GM23338 (cell line): ENCODE measurements at regions not wholly inside any gene's neighbourhood (a gene's known extent, or its start where the extent isn't known, plus 50 kb on each side); places are given as distances from the start of the nearest gene placed in this dataset.

Experiments
- ATAC-seq: fragments of 200-7000 bp; cut with Tn5 transposase; 3 replicates; pipeline ENCODE4 v1.9.1; 2020
- DNase-seq: peaks from one replicate; pipeline ENCODE4 v3.0.0-alpha.2; 2015; ENCODE audit warnings: low spot score
- H2AFZ ChIP-seq: fragments of 200-600 bp; sonication (generic); 2 replicates; pipeline ENCODE4 v1.8.0; 2016; ENCODE audit warnings: antibody characterized with exemption, mild to moderate bottlenecking, moderate library complexity
- H3F3A ChIP-seq: fragments of 200-600 bp; sonication (generic); replicated peaks from 2 replicates; pipeline ENCODE4 v1.8.0; 2017; ENCODE audit warnings: antibody characterized with exemption, mixed run types, low read depth
- H3K27ac ChIP-seq: fragments of 200-600 bp; sonication (generic); 2 replicates; pipeline ENCODE4 v1.6.1; 2016; ENCODE audit warnings: low read depth
- H3K27me3 ChIP-seq: fragments of 200-600 bp; sonication (generic); 2 replicates; pipeline ENCODE4 v1.8.0; 2016; ENCODE audit warnings: mild to moderate bottlenecking, mixed run types, moderate library complexity; ENCODE audit not compliant: insufficient read depth
- H3K36me3 ChIP-seq: fragments of 200-600 bp; sonication (generic); 2 replicates; pipeline ENCODE4 v1.8.0; 2016; ENCODE audit warnings: mild to moderate bottlenecking; ENCODE audit not compliant: insufficient read depth
- H3K4me1 ChIP-seq: fragments of 200-600 bp; sonication (generic); 2 replicates; pipeline ENCODE4 v1.8.0; 2016; ENCODE audit warnings: mild to moderate bottlenecking, moderate library complexity; ENCODE audit not compliant: insufficient read depth
- H3K4me2 ChIP-seq: fragments of 200-600 bp; sonication (generic); 2 replicates; pipeline ENCODE4 v1.7.1; 2017; ENCODE audit warnings: mixed run types
- H3K4me3 ChIP-seq: fragments of 200-600 bp; sonication (generic); 2 replicates; pipeline ENCODE4 v1.6.1; 2016; ENCODE audit warnings: mixed run types
- H3K79me2 ChIP-seq: fragments of 200-600 bp; sonication (generic); replicated peaks from 2 replicates; pipeline ENCODE4 v1.8.0; 2017; ENCODE audit warnings: mild to moderate bottlenecking; ENCODE audit not compliant: insufficient read depth
- H3K9me2 ChIP-seq: fragments of 200-600 bp; sonication (generic); 2 replicates; pipeline ENCODE4 v1.8.0; 2017; ENCODE audit not compliant: insufficient read depth
- H4K20me1 ChIP-seq: fragments of 200-600 bp; sonication (generic); replicated peaks from 2 replicates; pipeline ENCODE4 v1.8.0; 2017; ENCODE audit warnings: mild to moderate bottlenecking; ENCODE audit not compliant: insufficient read depth
- H3K27ac Mint-ChIP-seq: 2 replicates; pipeline ENCODE4 v1.8.0; 2020; ENCODE audit warnings: inconsistent platforms, mild to moderate bottlenecking, moderate library complexity, mixed read lengths
- H3K27me3 Mint-ChIP-seq: 3 replicates; pipeline ENCODE4 v1.8.0; 2022; ENCODE audit warnings: low read depth, mild to moderate bottlenecking, moderate library complexity, mixed read lengths, inconsistent platforms; ENCODE audit not compliant: insufficient read depth, poor library complexity
- H3K36me3 Mint-ChIP-seq: 3 replicates; pipeline ENCODE4 v1.8.0; 2021; ENCODE audit warnings: low read depth, mild to moderate bottlenecking, inconsistent platforms, moderate library complexity, mixed read lengths
- H3K4me1 Mint-ChIP-seq: 3 replicates; pipeline ENCODE4 v1.8.0; 2020; ENCODE audit warnings: mild to moderate bottlenecking, inconsistent platforms, mixed read lengths
- H3K4me3 Mint-ChIP-seq: 3 replicates; pipeline ENCODE4 v1.8.0; 2021; ENCODE audit warnings: moderate library complexity, mild to moderate bottlenecking, inconsistent platforms, mixed read lengths
- H3K9me3 Mint-ChIP-seq: 3 replicates; pipeline ENCODE4 v1.8.0; 2020; ENCODE audit warnings: moderate library complexity, mild to moderate bottlenecking, inconsistent platforms, mixed read lengths
- CREB1 ChIP-seq: fragments of 250-450 bp; sonication (Bioruptor Pico); IDR thresholded peaks from 2 replicates; pipeline ENCODE4 v1.5.0; 2020; ENCODE audit warnings: low read depth, mild to moderate bottlenecking, moderate library complexity
- CTCF ChIP-seq, 2 experiments: fragments of 200-600 bp in 1 of 2; sonication (generic) in 1 of 2; conservative IDR thresholded peaks; 2 replicates each; pipeline versions ENCODE4 v1.5.1 to v1.6.1; 2016 to 2017; ENCODE audit warnings: antibody characterized with exemption in 2 of 2, low read depth in 2 of 2, mild to moderate bottlenecking in 2 of 2, moderate library complexity in 1 of 2
- ETS1 ChIP-seq: IDR thresholded peaks from 2 replicates; pipeline ENCODE4 v1.6.1; 2016; ENCODE audit warnings: antibody characterized with exemption
- EZH2 ChIP-seq: fragments of 200-600 bp; sonication (generic); IDR thresholded peaks from one replicate; pipeline ENCODE4 v1.8.0; 2017; ENCODE audit warnings: antibody characterized with exemption, mild to moderate bottlenecking, low read depth; ENCODE audit not compliant: unreplicated experiment
- EZH2phosphoT487 ChIP-seq: fragments of 200-600 bp; sonication (generic); IDR thresholded peaks from one replicate; pipeline ENCODE4 v1.8.1; 2018; ENCODE audit warnings: antibody characterized with exemption; ENCODE audit not compliant: unreplicated experiment
- JUNB ChIP-seq: IDR thresholded peaks from one replicate; pipeline ENCODE4 v1.6.1; 2016; ENCODE audit warnings: antibody characterized with exemption; ENCODE audit not compliant: unreplicated experiment
- NANOG ChIP-seq: IDR thresholded peaks from 2 replicates; pipeline ENCODE4 v1.6.1; 2016; ENCODE audit warnings: antibody characterized with exemption, borderline replicate concordance
- POLR2AphosphoS5 ChIP-seq: IDR thresholded peaks from 2 replicates; pipeline ENCODE4 v1.6.1; 2016; ENCODE audit warnings: antibody characterized with exemption, low read depth
- STAT1 ChIP-seq: IDR thresholded peaks from one replicate; pipeline ENCODE4 v1.6.1; 2016; ENCODE audit warnings: antibody characterized with exemption; ENCODE audit not compliant: unreplicated experiment
- ZNF114 ChIP-seq: fragments of 250-450 bp; sonication (Bioruptor Pico); IDR thresholded peaks from 2 replicates; pipeline ENCODE4 v1.5.0; 2020; ENCODE audit warnings: mild to moderate bottlenecking, moderate library complexity
- ZNF331 ChIP-seq: fragments of 250-450 bp; sonication (Bioruptor Pico); IDR thresholded peaks from 2 replicates; pipeline ENCODE4 v1.5.0; 2020; ENCODE audit warnings: low read depth, mild to moderate bottlenecking, moderate library complexity
- ZNF462 ChIP-seq: fragments of 250-450 bp; sonication (Bioruptor Pico); IDR thresholded peaks from 2 replicates; pipeline ENCODE4 v1.5.0; 2020; ENCODE audit warnings: mild to moderate bottlenecking, moderate library complexity
- TF ChIP-seq, protein P1 (sequence below): IDR thresholded peaks from one replicate; pipeline ENCODE4 v1.6.1; 2018; ENCODE audit warnings: antibody characterized with exemption; ENCODE audit not compliant: unreplicated experiment

DNA sequence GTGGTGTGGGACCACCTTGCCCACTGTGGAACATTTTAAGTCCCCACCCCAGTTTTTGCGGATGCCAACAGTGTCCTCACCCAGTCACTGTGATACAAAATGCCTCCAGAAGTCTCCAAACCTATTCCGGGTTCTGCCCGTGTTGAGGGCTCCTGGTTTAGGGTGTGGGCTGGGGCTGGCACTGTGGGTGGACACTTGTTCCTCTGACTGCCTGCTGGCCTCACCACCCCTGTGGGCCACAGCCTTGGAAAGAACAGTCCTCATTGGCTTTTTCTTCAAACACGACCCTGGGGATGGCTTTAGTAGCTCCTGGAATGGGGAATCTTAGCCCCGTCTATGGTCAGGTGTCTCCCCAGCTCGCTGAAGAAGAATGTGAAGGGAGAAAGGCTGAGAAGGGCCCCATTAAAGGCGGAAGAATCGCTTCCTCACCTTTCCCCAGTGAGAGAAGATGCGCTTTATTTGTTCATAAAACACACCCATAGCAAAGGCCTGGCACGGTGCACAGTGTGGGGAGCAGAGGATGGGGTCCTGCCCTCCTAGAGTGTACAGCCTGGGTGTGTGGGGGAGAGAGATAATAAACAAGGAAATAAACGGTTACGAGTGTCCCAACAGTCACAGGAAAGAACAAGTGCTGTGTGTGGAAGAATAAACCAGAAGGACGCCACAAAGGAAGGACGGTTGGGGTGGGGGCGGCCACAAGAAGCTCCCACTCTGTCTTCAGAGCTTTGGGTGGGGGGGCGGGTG is 56.3 kb upstream of the SLC22A11 start:
- TF ChIP-seq ZNF331 (CRISPR knock-in tag) (no peak), ZNF114 (CRISPR knock-in tag) (no peak), CTCF (conservative IDR thresholded peaks at IDR 0.05; ENCODE audit: low read depth in 2 of 2) (no peak), JUNB (no peak), EZH2 (no peak), CREB1 (no peak), POLR2AphosphoS5 (no peak), EZH2phosphoT487 (no peak), ZNF462 (no peak), ETS1 (no peak), STAT1 (no peak), NANOG (no peak)
- TF ChIP-seq, protein P1, sequence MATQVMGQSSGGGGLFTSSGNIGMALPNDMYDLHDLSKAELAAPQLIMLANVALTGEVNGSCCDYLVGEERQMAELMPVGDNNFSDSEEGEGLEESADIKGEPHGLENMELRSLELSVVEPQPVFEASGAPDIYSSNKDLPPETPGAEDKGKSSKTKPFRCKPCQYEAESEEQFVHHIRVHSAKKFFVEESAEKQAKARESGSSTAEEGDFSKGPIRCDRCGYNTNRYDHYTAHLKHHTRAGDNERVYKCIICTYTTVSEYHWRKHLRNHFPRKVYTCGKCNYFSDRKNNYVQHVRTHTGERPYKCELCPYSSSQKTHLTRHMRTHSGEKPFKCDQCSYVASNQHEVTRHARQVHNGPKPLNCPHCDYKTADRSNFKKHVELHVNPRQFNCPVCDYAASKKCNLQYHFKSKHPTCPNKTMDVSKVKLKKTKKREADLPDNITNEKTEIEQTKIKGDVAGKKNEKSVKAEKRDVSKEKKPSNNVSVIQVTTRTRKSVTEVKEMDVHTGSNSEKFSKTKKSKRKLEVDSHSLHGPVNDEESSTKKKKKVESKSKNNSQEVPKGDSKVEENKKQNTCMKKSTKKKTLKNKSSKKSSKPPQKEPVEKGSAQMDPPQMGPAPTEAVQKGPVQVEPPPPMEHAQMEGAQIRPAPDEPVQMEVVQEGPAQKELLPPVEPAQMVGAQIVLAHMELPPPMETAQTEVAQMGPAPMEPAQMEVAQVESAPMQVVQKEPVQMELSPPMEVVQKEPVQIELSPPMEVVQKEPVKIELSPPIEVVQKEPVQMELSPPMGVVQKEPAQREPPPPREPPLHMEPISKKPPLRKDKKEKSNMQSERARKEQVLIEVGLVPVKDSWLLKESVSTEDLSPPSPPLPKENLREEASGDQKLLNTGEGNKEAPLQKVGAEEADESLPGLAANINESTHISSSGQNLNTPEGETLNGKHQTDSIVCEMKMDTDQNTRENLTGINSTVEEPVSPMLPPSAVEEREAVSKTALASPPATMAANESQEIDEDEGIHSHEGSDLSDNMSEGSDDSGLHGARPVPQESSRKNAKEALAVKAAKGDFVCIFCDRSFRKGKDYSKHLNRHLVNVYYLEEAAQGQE = no peak
- Mint-ChIP-seq H3K4me3 (no peak overlapping the region), H3K9me3 (no peaks in the 10 kb centered on the region; the same call in 2 of the 3 replicates), H3K27me3 (peaks cover 3% of the 10 kb centered on the region), H3K27ac (no peak overlapping the region), H3K36me3 (no peaks in the 10 kb centered on the region), H3K4me1 (no peaks in the 10 kb centered on the region)
- Histone ChIP-seq H3F3A (no peaks in the 10 kb centered on the region), H3K36me3 (no peaks in the 10 kb centered on the region), H4K20me1 (no peaks in the 10 kb centered on the region), H3K9me2 (peaks cover 9% of the 10 kb centered on the region; the same call in 1 of the 2 replicates), H3K4me2 (no peak overlapping the region), H3K4me1 (no peaks in the 10 kb centered on the region), H3K27ac (no peak overlapping the region), H2AFZ (no peak overlapping the region; the same call in 1 of the 2 replicates), H3K79me2 (no peaks in the 10 kb centered on the region), H3K4me3 (no peak overlapping the region), H3K27me3 (peaks cover 4% of the 10 kb centered on the region; the same call in 1 of the 2 replicates)
- ATAC-seq = no peak
- no peak for DNase-seq
